Panc1 (cell line): ENCODE measurements at regions not wholly inside any gene's neighbourhood (a gene's known extent, or its start where the extent isn't known, plus 50 kb on each side); places are given as distances from the start of the nearest gene placed in this dataset.

ENCODE experiments used
- ATAC-seq: fragments of 200-7000 bp; cut with Tn5 transposase; 2 replicates; pipeline ENCODE4 v1.9.1; 2020; ENCODE audit warnings: mild to moderate bottlenecking, moderate library complexity
- BruUV-seq: library from RNA; stranded (reverse); fragments of 400-500 nt; replicated peaks from 2 replicates; lab custom pipeline; 2021; lab: Mats Ljungman, UMichigan
- CTCF ChIA-PET: fragments of 300-600 bp; sonication (Branson Sonifier 250); formaldehyde crosslinking; loops from one replicate; lab custom pipeline; 2022; ENCODE audit warnings: antibody characterized with exemption; lab: Charles Lee
- POLR2A ChIA-PET: fragments of 300-600 bp; sonication (Branson Sonifier 250); formaldehyde crosslinking; loops from one replicate; lab custom pipeline; 2022; ENCODE audit warnings: antibody characterized with exemption; lab: Charles Lee
- DNase-seq: peaks from one replicate; pipeline ENCODE4 v3.0.0-alpha.2; 2010; ENCODE audit warnings: low read depth, low spot score
- H3K27ac ChIP-seq: 2 replicates; pipeline ENCODE4 v1.5.1; 2011; ENCODE audit warnings: mild to moderate bottlenecking, low read length, inconsistent platforms
- H3K27me3 ChIP-seq: fragments of 200-500 bp; sonication (Bioruptor generic); 2 replicates; pipeline ENCODE4 v1.6.0; 2014; ENCODE audit warnings: low read length, inconsistent platforms; ENCODE audit not compliant: control insufficient read depth, insufficient read depth
- H3K36me3 ChIP-seq: fragments of 200-500 bp; sonication (Bioruptor generic); 2 replicates; pipeline ENCODE4 v1.5.1; 2014; ENCODE audit warnings: inconsistent platforms, mild to moderate bottlenecking, low read length, moderate library complexity; ENCODE audit not compliant: control insufficient read depth, insufficient read depth
- H3K4me1 ChIP-seq: 2 replicates; pipeline ENCODE4 v1.5.1; 2011; ENCODE audit warnings: inconsistent platforms, mild to moderate bottlenecking, low read length, moderate library complexity; ENCODE audit not compliant: control insufficient read depth, insufficient read depth
- H3K4me3 ChIP-seq, 2 experiments: 2 replicates each; pipeline ENCODE4 v1.5.1; 2011 to 2012; ENCODE audit warnings: low read depth in 2 of 2, low read length in 2 of 2, mild to moderate bottlenecking in 2 of 2, inconsistent platforms in 1 of 2, moderate library complexity in 1 of 2
- H3K9me3 ChIP-seq: fragments of 200-500 bp; sonication (Bioruptor generic); 2 replicates; pipeline ENCODE4 v1.5.1; 2014; ENCODE audit warnings: low read depth, mild to moderate bottlenecking, inconsistent platforms, low read length, moderate library complexity; ENCODE audit not compliant: control insufficient read depth, insufficient read depth
- POLR2AphosphoS5 ChIP-seq: IDR thresholded peaks from 2 replicates; pipeline ENCODE4 v1.6.1; 2012; ENCODE audit warnings: mild to moderate bottlenecking, low read depth, low read length, moderate library complexity
- SIN3A ChIP-seq: IDR thresholded peaks from 2 replicates; pipeline ENCODE4 v1.6.1; 2012; ENCODE audit warnings: low read depth, mild to moderate bottlenecking, low read length, moderate library complexity, borderline replicate concordance; ENCODE audit not compliant: insufficient read depth
- TCF7L2 ChIP-seq: IDR thresholded peaks from 2 replicates; pipeline ENCODE4 v1.6.1; 2011; ENCODE audit warnings: mild to moderate bottlenecking, low read depth, low read length, inconsistent platforms
- in situ Hi-C: cut with HindIII; loops from 2 replicates; pipeline ENCODE4 v1.10.0; 2016; ENCODE audit warnings: low sequenced_read_pairs, low pct_unique_long_range_greater_than_20kb
- intact Hi-C: fragments of 100-400 bp; cut with micrococcal nuclease; formaldehyde crosslinking; loops from one replicate; pipeline ENCODE4 v1.10.0; 2022; ENCODE audit not compliant: unreplicated experiment
- TF ChIP-seq, protein P1 (sequence below): fragments of 450-650 bp; IDR thresholded peaks from 2 replicates; pipeline ENCODE4 v1.5.1; 2017; ENCODE audit warnings: mild to moderate bottlenecking
- TF ChIP-seq, protein P2 (sequence below), 2 experiments: IDR thresholded peaks; 2 replicates each; pipeline ENCODE4 v1.6.1; 2011 to 2012; ENCODE audit warnings: low read depth in 2 of 2, control low read depth in 1 of 2, low read length in 1 of 2, mild to moderate bottlenecking in 1 of 2, moderate library complexity in 1 of 2; ENCODE audit not compliant: insufficient read depth in 1 of 2

DNA sequence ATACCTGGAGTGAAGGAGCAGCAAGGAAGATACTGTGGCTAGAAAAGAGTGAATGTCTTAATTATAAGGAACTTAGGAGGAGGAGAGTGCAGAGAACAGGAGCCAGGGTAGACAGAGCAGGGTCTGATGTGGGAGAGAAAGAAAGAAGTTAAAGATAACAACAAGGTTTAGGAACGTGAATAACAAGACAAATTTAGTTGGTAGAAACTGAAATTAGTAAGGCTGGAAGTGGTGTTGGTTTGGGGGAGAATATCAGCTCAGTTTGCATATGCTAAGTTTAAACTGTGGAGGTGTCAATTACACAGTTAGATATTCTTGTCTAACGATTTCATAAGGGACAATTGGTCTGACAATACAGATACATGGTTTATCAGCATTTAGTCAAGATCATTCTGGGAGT is 1123.7 kb upstream of the PABPC4L start:
- intact Hi-C loops: no loop called here
- no peak for DNase-seq
- no peaks in the 10 kb centered on the region for H3K36me3 ChIP-seq
- H3K4me1 ChIP-seq: no peaks in the 10 kb centered on the region
- no peak overlapping the region for H3K27ac ChIP-seq
- no peak for TF ChIP-seq SIN3A
- TF ChIP-seq, protein P1, sequence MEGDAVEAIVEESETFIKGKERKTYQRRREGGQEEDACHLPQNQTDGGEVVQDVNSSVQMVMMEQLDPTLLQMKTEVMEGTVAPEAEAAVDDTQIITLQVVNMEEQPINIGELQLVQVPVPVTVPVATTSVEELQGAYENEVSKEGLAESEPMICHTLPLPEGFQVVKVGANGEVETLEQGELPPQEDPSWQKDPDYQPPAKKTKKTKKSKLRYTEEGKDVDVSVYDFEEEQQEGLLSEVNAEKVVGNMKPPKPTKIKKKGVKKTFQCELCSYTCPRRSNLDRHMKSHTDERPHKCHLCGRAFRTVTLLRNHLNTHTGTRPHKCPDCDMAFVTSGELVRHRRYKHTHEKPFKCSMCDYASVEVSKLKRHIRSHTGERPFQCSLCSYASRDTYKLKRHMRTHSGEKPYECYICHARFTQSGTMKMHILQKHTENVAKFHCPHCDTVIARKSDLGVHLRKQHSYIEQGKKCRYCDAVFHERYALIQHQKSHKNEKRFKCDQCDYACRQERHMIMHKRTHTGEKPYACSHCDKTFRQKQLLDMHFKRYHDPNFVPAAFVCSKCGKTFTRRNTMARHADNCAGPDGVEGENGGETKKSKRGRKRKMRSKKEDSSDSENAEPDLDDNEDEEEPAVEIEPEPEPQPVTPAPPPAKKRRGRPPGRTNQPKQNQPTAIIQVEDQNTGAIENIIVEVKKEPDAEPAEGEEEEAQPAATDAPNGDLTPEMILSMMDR: no peak
- TF ChIP-seq, protein P2, sequence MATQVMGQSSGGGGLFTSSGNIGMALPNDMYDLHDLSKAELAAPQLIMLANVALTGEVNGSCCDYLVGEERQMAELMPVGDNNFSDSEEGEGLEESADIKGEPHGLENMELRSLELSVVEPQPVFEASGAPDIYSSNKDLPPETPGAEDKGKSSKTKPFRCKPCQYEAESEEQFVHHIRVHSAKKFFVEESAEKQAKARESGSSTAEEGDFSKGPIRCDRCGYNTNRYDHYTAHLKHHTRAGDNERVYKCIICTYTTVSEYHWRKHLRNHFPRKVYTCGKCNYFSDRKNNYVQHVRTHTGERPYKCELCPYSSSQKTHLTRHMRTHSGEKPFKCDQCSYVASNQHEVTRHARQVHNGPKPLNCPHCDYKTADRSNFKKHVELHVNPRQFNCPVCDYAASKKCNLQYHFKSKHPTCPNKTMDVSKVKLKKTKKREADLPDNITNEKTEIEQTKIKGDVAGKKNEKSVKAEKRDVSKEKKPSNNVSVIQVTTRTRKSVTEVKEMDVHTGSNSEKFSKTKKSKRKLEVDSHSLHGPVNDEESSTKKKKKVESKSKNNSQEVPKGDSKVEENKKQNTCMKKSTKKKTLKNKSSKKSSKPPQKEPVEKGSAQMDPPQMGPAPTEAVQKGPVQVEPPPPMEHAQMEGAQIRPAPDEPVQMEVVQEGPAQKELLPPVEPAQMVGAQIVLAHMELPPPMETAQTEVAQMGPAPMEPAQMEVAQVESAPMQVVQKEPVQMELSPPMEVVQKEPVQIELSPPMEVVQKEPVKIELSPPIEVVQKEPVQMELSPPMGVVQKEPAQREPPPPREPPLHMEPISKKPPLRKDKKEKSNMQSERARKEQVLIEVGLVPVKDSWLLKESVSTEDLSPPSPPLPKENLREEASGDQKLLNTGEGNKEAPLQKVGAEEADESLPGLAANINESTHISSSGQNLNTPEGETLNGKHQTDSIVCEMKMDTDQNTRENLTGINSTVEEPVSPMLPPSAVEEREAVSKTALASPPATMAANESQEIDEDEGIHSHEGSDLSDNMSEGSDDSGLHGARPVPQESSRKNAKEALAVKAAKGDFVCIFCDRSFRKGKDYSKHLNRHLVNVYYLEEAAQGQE (IDR thresholded peaks at IDR 0.05; ENCODE audit: insufficient read depth in 1 of 2, low read depth in 2 of 2, low read length in 1 of 2): no peak
- no peak for TF ChIP-seq POLR2AphosphoS5
- TF ChIP-seq TCF7L2: no peak
- BruUV-seq: no TSS peak
- in situ Hi-C loops: no loop called here
- H3K4me3 ChIP-seq: no peak overlapping the region
- CTCF ChIA-PET: no interaction called here
- POLR2A ChIA-PET: no interaction called here
- H3K27me3 ChIP-seq: no peaks in the 10 kb centered on the region
- no peaks in the 10 kb centered on the region for H3K9me3 ChIP-seq
- ATAC-seq: no peak

DNA sequence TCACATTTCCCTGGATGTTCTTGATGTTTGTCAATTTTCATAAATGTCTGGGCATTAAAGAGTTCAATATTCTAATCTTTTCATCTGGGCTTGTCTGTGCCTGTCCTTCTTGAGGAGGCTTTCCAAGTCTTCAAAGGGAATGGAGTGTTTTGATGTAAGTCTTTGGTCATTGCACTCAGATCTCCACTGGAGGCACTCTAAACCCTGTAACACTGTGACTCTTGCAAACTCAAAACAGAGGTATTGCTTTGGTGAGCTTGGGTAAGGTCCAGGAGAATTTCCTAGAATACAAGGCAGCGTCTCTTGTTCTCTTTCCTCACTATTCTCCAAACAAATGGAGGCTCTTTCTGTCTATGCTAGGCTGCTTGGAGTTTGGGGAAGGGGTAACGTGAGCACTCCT is 1118.1 kb upstream of the PABPC4L start:
- ATAC-seq: no peak
- CTCF ChIA-PET: no interaction called here
- intact Hi-C loops (no loop called here), in situ Hi-C loops (no loop called here)
- Histone ChIP-seq H3K4me3 (no peak overlapping the region), H3K9me3 (no peaks in the 10 kb centered on the region), H3K4me1 (no peaks in the 10 kb centered on the region), H3K36me3 (no peaks in the 10 kb centered on the region), H3K27me3 (no peaks in the 10 kb centered on the region), H3K27ac (no peak overlapping the region)
- POLR2A ChIA-PET: no interaction called here
- no peak for DNase-seq
- TF ChIP-seq SIN3A: no peak
- TF ChIP-seq POLR2AphosphoS5: no peak
- TF ChIP-seq TCF7L2: no peak
- TF ChIP-seq, protein P1: no peak
- TF ChIP-seq, protein P2 (IDR thresholded peaks at IDR 0.05; ENCODE audit: insufficient read depth in 1 of 2, low read depth in 2 of 2, low read length in 1 of 2): no peak
- BruUV-seq: no TSS peak
